HepG2 (cell line): ENCODE measurements at regions not wholly inside any gene's neighbourhood (a gene's known extent, or its start where the extent isn't known, plus 50 kb on each side); places are given as distances from the start of the nearest gene placed in this dataset.

ENCODE experiments used
- ATAC-seq: fragments of 200-7000 bp; cut with Tn5 transposase; 3 replicates; pipeline ENCODE4 v1.9.1; 2020; ENCODE audit warnings: mild to moderate bottlenecking, moderate library complexity
- BruUV-seq: library from RNA; stranded (reverse); fragments of 400-500 nt; replicated peaks from 2 replicates; lab custom pipeline; 2021; lab: Mats Ljungman, UMichigan
- CTCF ChIA-PET: fragments of 300-600 bp; formaldehyde crosslinking; extraction: SDS; loops from one replicate; lab custom pipeline; 2021; ENCODE audit warnings: low total read pairs, inconsistent platforms, low intra/inter-chr PET ratio; lab: Yijun Ruan, JAX
- POLR2A ChIA-PET: fragments of 350-600 bp; sonication (Branson Sonifier 250); formaldehyde crosslinking; loops from one replicate; lab custom pipeline; 2020; ENCODE audit warnings: antibody characterized with exemption, inconsistent platforms; lab: Yijun Ruan, JAX
- DNase-seq: peaks from one replicate; pipeline ENCODE4 v3.0.0-alpha.2; 2015; ENCODE audit warnings: low spot score
- FAIRE-seq: peaks from 3 replicates; lab custom pipeline; 2011; peaks lifted over from hg19 to GRCh38; lab: Jason Lieb, UNC
- H2AFZ ChIP-seq: one replicate; pipeline ENCODE4 v1.6.1; 2011; ENCODE audit warnings: low read length, inconsistent platforms
- H3K27ac ChIP-seq: fragments of 300-600 bp; 3 replicates; pipeline ENCODE4 v1.8.0; 2011; ENCODE audit warnings: mixed run types, mild to moderate bottlenecking, mixed read lengths, low read length, inconsistent platforms; ENCODE audit not compliant: insufficient read depth; ENCODE audit errors: extremely low read length
- H3K27me3 ChIP-seq, 2 experiments: fragments of 200-600 bp in 1 of 2; 2 replicates in 1 of 2; 3 replicates in 1 of 2; pipeline versions ENCODE4 v1.6.0 to v1.8.0; 2011; ENCODE audit warnings: low read length in 2 of 2, mild to moderate bottlenecking in 2 of 2, moderate library complexity in 2 of 2, inconsistent platforms in 1 of 2; ENCODE audit not compliant: insufficient read depth in 2 of 2, control insufficient read depth in 1 of 2
- H3K36me3 ChIP-seq, 2 experiments: fragments of 200-600 bp in 1 of 2; replicated peaks in 1 of 2; 2 replicates in 1 of 2; 3 replicates in 1 of 2; pipeline versions ENCODE4 v1.5.1 to v1.8.0; 2011; ENCODE audit warnings: low read length in 2 of 2, inconsistent platforms in 1 of 2; ENCODE audit not compliant: insufficient read depth in 2 of 2, control insufficient read depth in 1 of 2
- H3K4me1 ChIP-seq: 2 replicates; pipeline ENCODE4 v1.5.1; 2012; ENCODE audit warnings: low read length, inconsistent platforms; ENCODE audit not compliant: insufficient read depth
- H3K4me2 ChIP-seq: 2 replicates; pipeline ENCODE4 v1.6.0; 2011; ENCODE audit warnings: low read depth, low read length, inconsistent platforms
- H3K4me3 ChIP-seq, 3 experiments: fragments of 200-600 bp in 1 of 3; sonication (generic), shearing (Covaris generic) in 1 of 3; replicated peaks in 1 of 3; 2 replicates each; pipeline ENCODE4 v1.5.1; 2011 to 2016; ENCODE audit warnings: low read length in 3 of 3, inconsistent platforms in 2 of 3, low read depth in 2 of 3, mild to moderate bottlenecking in 2 of 3, control low read depth in 1 of 3, mixed read lengths in 1 of 3; ENCODE audit not compliant: insufficient read depth in 1 of 3
- H3K79me2 ChIP-seq: one replicate; pipeline ENCODE4 v1.6.1; 2011; ENCODE audit warnings: low read length, inconsistent platforms; ENCODE audit not compliant: insufficient read depth
- H3K9ac ChIP-seq: 2 replicates; pipeline ENCODE4 v1.6.0; 2011; ENCODE audit warnings: mild to moderate bottlenecking, low read depth, low read length, inconsistent platforms; ENCODE audit not compliant: insufficient read depth
- H3K9me3 ChIP-seq: 2 replicates; pipeline ENCODE4 v1.5.1; 2012; ENCODE audit warnings: mild to moderate bottlenecking, low read length
- H4K20me1 ChIP-seq: 2 replicates; pipeline ENCODE4 v1.6.0; 2011; ENCODE audit warnings: inconsistent platforms, mild to moderate bottlenecking, low read length, moderate library complexity; ENCODE audit not compliant: insufficient read depth
- ATF7 ChIP-seq, 2 experiments: fragments of 450-650 bp in 1 of 2; sonication (generic) in 1 of 2; formaldehyde crosslinking in 1 of 2; IDR thresholded peaks; 2 replicates each; pipeline versions ENCODE4 v1.4.0 to v1.6.1; 2016 to 2020; ENCODE audit warnings: antibody characterized with exemption in 1 of 2, mild to moderate bottlenecking in 1 of 2, missing genetic modification reagents in 1 of 2
- CREB1 ChIP-seq, 2 experiments: fragments of 450-650 bp in 1 of 2; IDR thresholded peaks; 2 replicates each; pipeline ENCODE4 v1.6.1; 2016 to 2017; ENCODE audit warnings: control low read depth in 1 of 2, mild to moderate bottlenecking in 1 of 2, missing compliant biosample characterization in 1 of 2, missing genetic modification characterization in 1 of 2
- EED ChIP-seq: sonication (generic); formaldehyde crosslinking; IDR thresholded peaks from 2 replicates; pipeline ENCODE4 v1.5.0; 2020; ENCODE audit warnings: mild to moderate bottlenecking, missing genetic modification reagents
- HNF4A ChIP-seq: sonication (generic); formaldehyde crosslinking; IDR thresholded peaks from 2 replicates; pipeline ENCODE4 v1.4.0; 2020; ENCODE audit warnings: missing genetic modification reagents
- HNRNPH1 ChIP-seq: fragments of 200-400 bp; formaldehyde crosslinking; optimal IDR thresholded peaks from 2 replicates; pipeline ENCODE3; 2017; ENCODE audit warnings: mild to moderate bottlenecking, low read depth, low read length
- NAIF1 ChIP-seq: sonication (generic); formaldehyde crosslinking; IDR thresholded peaks from 2 replicates; pipeline ENCODE4 v1.5.0; 2020; ENCODE audit warnings: mild to moderate bottlenecking, missing genetic modification reagents, borderline replicate concordance
- NR2F2 ChIP-seq: IDR thresholded peaks from 2 replicates; pipeline ENCODE4 v1.6.1; 2012; ENCODE audit warnings: low read depth, inconsistent platforms, borderline replicate concordance
- RARA ChIP-seq: IDR thresholded peaks from 2 replicates; pipeline ENCODE4 v1.6.1; 2016; ENCODE audit warnings: missing genetic modification reagents, missing compliant biosample characterization
- TCF7 ChIP-seq: sonication (generic); IDR thresholded peaks from 2 replicates; pipeline ENCODE4 v1.6.1; 2016; ENCODE audit warnings: antibody characterized with exemption, low read depth
- ZNF296 ChIP-seq: sonication (generic); formaldehyde crosslinking; conservative IDR thresholded peaks from 2 replicates; pipeline ENCODE4 v1.5.0; 2020; ENCODE audit warnings: mild to moderate bottlenecking, missing genetic modification reagents
- ZSCAN25 ChIP-seq: sonication (generic); formaldehyde crosslinking; IDR thresholded peaks from 2 replicates; pipeline ENCODE4 v1.8.0; 2022; ENCODE audit warnings: mild to moderate bottlenecking, missing genetic modification reagents
- WGBS: methylation state at CpG from one replicate; pipeline ENCODE4 v1.1.6; 2017; ENCODE audit warnings: low lambda C conversion rate; 5-methylcytosine and 5-hydroxymethylcytosine counted together
- in situ Hi-C: cut with HindIII; loops from 2 replicates; pipeline ENCODE4 v1.10.0; 2017; ENCODE audit warnings: low pct_unique_long_range_greater_than_20kb; ENCODE audit not compliant: extremely low pct_ligation_motif_present
- intact Hi-C: fragments of 100-400 bp; cut with micrococcal nuclease; formaldehyde crosslinking; loops from one replicate; pipeline ENCODE4 v1.10.0; 2022; ENCODE audit not compliant: unreplicated experiment
- TF ChIP-seq, protein P1 (sequence below): IDR thresholded peaks from 2 replicates; pipeline ENCODE4 v1.6.1; 2016; ENCODE audit warnings: mild to moderate bottlenecking
- TF ChIP-seq, protein P2 (sequence below): IDR thresholded peaks from 2 replicates; pipeline ENCODE4 v1.4.0; 2020; ENCODE audit warnings: mild to moderate bottlenecking, missing genetic modification reagents

DNA sequence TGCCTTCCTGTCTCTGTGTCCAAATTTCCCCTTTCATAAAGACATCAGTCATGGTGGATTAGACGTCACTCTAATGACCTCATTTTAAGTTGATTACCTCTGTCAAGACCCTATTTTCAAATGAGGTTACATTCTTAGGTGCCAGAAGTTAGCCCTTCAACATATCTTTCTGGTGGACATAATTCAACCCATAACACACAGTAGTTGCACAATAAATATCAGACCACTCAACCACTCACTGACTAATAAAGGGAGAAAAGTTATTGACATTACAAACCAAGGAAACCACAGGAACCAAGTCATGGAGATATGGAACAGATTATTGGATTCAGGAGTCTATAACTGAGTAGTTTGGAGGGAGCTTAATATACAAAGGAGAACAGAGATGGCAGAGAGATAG, 377.4 kb upstream of the ACVR2A start:
- no peak overlapping the region for H3K27ac ChIP-seq
- ATAC-seq (no peak), DNase-seq (no peak), FAIRE-seq (no peak)
- H3K4me1 ChIP-seq = 0 out of 2 replicates have a peak, but pooled peaks cover 11% of the 10 kb centered on the region
- H4K20me1 ChIP-seq = no peaks in the 10 kb centered on the region
- no peak overlapping the region for H3K4me3 ChIP-seq
- H3K27me3 ChIP-seq = no peaks in the 10 kb centered on the region; a peak in 1 of 5 replicates
- intact Hi-C loops = no loop called here
- no peak overlapping the region for H2AFZ ChIP-seq
- no peak overlapping the region for H3K9ac ChIP-seq
- BruUV-seq = no TSS peak
- no peak overlapping the region for H3K4me2 ChIP-seq
- H3K36me3 ChIP-seq = no peaks in the 10 kb centered on the region
- 0% methylated on average over 1 of the region's 1 CpG for WGBS
- no peak for TF ChIP-seq EED (CRISPR knock-in tag)
- TF ChIP-seq, protein P1, sequence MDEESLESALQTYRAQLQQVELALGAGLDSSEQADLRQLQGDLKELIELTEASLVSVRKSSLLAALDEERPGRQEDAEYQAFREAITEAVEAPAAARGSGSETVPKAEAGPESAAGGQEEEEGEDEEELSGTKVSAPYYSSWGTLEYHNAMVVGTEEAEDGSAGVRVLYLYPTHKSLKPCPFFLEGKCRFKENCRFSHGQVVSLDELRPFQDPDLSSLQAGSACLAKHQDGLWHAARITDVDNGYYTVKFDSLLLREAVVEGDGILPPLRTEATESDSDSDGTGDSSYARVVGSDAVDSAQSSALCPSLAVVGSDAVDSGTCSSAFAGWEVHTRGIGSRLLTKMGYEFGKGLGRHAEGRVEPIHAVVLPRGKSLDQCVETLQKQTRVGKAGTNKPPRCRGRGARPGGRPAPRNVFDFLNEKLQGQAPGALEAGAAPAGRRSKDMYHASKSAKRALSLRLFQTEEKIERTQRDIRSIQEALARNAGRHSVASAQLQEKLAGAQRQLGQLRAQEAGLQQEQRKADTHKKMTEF (CRISPR knock-in tag) = no peak
- TF ChIP-seq CREB1 (IDR thresholded peaks at IDR 0.05) = peak; percentile 42; the same call in 1 of the 2 replicates
- no peak for TF ChIP-seq CREB1 (CRISPR knock-in tag; IDR thresholded peaks at IDR 0.05)
- peak; percentile 36; the same call in 1 of the 2 replicates for TF ChIP-seq ATF7 (IDR thresholded peaks at IDR 0.05)
- no peak for TF ChIP-seq ATF7 (CRISPR knock-in tag; IDR thresholded peaks at IDR 0.05)
- TF ChIP-seq, all 625 proteins: peak for 2
- in situ Hi-C loops = no loop called here
- Histone ChIP-seq H3K79me2 (no peaks in the 10 kb centered on the region), H3K9me3 (no peaks in the 10 kb centered on the region)
- POLR2A ChIA-PET = no interaction called here
- CTCF ChIA-PET = no interaction called here

DNA sequence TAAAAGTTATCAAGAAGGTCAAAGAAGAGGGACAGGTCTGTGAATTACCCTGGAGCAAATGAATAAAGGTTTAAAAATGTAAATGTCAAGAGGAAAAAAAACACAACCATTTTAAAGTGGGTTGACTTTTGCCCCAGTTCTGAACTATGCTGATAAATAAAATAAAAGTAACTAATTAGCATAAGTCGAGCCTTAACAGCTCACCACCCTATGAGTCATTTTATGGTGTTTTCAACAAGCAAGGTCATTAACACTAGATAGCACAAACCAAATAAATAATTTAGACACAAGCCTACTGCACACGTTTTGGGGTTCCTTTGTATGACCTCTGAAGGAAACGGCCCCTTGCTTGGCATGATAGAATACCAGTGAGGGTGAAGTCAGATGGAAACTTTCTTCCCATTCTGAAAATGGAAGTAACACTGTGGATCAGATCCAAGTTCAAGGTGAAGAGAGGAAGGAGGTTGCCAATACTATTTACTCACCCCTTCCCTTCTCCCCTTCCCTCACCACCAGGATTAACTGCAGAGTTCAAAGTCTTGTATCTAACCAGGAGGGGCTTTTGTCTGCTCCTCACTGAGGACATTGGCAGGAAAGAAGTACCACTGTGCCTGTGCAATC, 380.0 kb upstream of the ACVR2A start:
- FAIRE-seq = no peak
- no peaks in the 10 kb centered on the region for H3K9me3 ChIP-seq
- no peak overlapping the region for H3K9ac ChIP-seq
- no peaks in the 10 kb centered on the region for H4K20me1 ChIP-seq
- H3K4me2 ChIP-seq = no peak overlapping the region
- no peaks in the 10 kb centered on the region; a peak in 1 of 5 replicates for H3K27me3 ChIP-seq
- H2AFZ ChIP-seq = no peak overlapping the region
- in situ Hi-C loops = no loop called here
- H3K4me3 ChIP-seq = no peak overlapping the region
- 0 out of 2 replicates have a peak, but pooled peaks cover 11% of the 10 kb centered on the region for H3K4me1 ChIP-seq
- no peak for TF ChIP-seq ZNF296 (CRISPR knock-in tag)
- TF ChIP-seq ZSCAN25 (CRISPR knock-in tag) = peak; percentile 83
- TF ChIP-seq RARA (CRISPR knock-in tag) = 0 out of 2 replicates have a peak, but pooled peaks have one; percentile 28
- no peak for TF ChIP-seq NR2F2
- TF ChIP-seq HNRNPH1 = no peak
- peak; percentile 35; the same call in 1 of the 2 replicates for TF ChIP-seq HNF4A (CRISPR knock-in tag)
- TF ChIP-seq NAIF1 (CRISPR knock-in tag) = no peak
- TF ChIP-seq, protein P2, sequence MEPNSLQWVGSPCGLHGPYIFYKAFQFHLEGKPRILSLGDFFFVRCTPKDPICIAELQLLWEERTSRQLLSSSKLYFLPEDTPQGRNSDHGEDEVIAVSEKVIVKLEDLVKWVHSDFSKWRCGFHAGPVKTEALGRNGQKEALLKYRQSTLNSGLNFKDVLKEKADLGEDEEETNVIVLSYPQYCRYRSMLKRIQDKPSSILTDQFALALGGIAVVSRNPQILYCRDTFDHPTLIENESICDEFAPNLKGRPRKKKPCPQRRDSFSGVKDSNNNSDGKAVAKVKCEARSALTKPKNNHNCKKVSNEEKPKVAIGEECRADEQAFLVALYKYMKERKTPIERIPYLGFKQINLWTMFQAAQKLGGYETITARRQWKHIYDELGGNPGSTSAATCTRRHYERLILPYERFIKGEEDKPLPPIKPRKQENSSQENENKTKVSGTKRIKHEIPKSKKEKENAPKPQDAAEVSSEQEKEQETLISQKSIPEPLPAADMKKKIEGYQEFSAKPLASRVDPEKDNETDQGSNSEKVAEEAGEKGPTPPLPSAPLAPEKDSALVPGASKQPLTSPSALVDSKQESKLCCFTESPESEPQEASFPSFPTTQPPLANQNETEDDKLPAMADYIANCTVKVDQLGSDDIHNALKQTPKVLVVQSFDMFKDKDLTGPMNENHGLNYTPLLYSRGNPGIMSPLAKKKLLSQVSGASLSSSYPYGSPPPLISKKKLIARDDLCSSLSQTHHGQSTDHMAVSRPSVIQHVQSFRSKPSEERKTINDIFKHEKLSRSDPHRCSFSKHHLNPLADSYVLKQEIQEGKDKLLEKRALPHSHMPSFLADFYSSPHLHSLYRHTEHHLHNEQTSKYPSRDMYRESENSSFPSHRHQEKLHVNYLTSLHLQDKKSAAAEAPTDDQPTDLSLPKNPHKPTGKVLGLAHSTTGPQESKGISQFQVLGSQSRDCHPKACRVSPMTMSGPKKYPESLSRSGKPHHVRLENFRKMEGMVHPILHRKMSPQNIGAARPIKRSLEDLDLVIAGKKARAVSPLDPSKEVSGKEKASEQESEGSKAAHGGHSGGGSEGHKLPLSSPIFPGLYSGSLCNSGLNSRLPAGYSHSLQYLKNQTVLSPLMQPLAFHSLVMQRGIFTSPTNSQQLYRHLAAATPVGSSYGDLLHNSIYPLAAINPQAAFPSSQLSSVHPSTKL (CRISPR knock-in tag) = 0 out of 2 replicates have a peak, but pooled peaks have one; percentile 23
- TF ChIP-seq TCF7 = no peak
- TF ChIP-seq, all 625 proteins: peak for 4
- CTCF ChIA-PET = no interaction called here
- 19% methylated on average over 3 of the region's 3 CpGs for WGBS
- ATAC-seq (no peak; the same call in 2 of the 3 replicates), DNase-seq (peak; percentile 11)
- no TSS peak for BruUV-seq
- Histone ChIP-seq H3K79me2 (no peaks in the 10 kb centered on the region), H3K27ac (no peak overlapping the region), H3K36me3 (no peaks in the 10 kb centered on the region)
- intact Hi-C loops = loop anchor here (5.0 kb wide), 1 partner anchor 158 kb away; no protein-coding TSS in a partner anchor
- POLR2A ChIA-PET = no interaction called here
